GM12878 (cell line): ENCODE measurements at regions not wholly inside any gene's neighbourhood (a gene's known extent, or its start where the extent isn't known, plus 50 kb on each side); places are given as distances from the start of the nearest gene placed in this dataset.

Experiments used
- ATAC-seq: fragments of 200-7000 bp; cut with Tn5 transposase; 3 replicates; pipeline ENCODE4 v1.9.1; 2020; ENCODE audit warnings: mild to moderate bottlenecking, moderate library complexity
- BruUV-seq: library from RNA; stranded (reverse); fragments of 400-500 nt; replicated peaks from 2 replicates; lab custom pipeline; 2021; lab: Mats Ljungman, UMichigan
- CTCF ChIA-PET: fragments of 300-600 bp; sonication (Branson Sonifier 250); formaldehyde crosslinking; extraction: SDS; loops from one replicate; lab custom pipeline; 2021; ENCODE audit warnings: inconsistent platforms; lab: Yijun Ruan, JAX
- POLR2A ChIA-PET: fragments of 350-600 bp; formaldehyde crosslinking; extraction: SDS; loops from one replicate; lab custom pipeline; 2021; ENCODE audit warnings: inconsistent platforms; lab: Charles Lee
- RAD21 ChIA-PET: fragments of 300-600 bp; sonication (Branson Sonifier 250); formaldehyde crosslinking; loops from one replicate; lab custom pipeline; 2023; ENCODE audit warnings: antibody characterized with exemption; ENCODE audit not compliant: unreplicated experiment; lab: Charles Lee
- SMC1A ChIA-PET: fragments of 300-600 bp; sonication (Branson Sonifier 250); formaldehyde crosslinking; loops from one replicate; lab custom pipeline; 2023; ENCODE audit not compliant: unreplicated experiment, uncharacterized antibody; lab: Charles Lee
- DNase-seq: peaks from one replicate; pipeline ENCODE4 v3.0.0-alpha.2; 2011; ENCODE audit warnings: low read depth, low spot score
- FAIRE-seq: peaks from 3 replicates; lab custom pipeline; 2011; peaks lifted over from hg19 to GRCh38; lab: Jason Lieb, UNC
- H2AFZ ChIP-seq: 2 replicates; pipeline ENCODE4 v1.6.0; 2011; ENCODE audit warnings: low read depth, low read length, control low read depth; ENCODE audit not compliant: control insufficient read depth
- H3K27ac ChIP-seq: 2 replicates; pipeline ENCODE4 v1.5.1; 2011; ENCODE audit warnings: control low read depth; ENCODE audit not compliant: control insufficient read depth, insufficient read depth
- H3K27me3 ChIP-seq, 2 experiments: replicated peaks in 1 of 2; 2 replicates each; pipeline versions ENCODE4 v1.6.0 to v1.6.1; 2011; ENCODE audit warnings: low read length in 1 of 2; ENCODE audit not compliant: control insufficient read depth in 2 of 2, insufficient read depth in 2 of 2
- H3K36me3 ChIP-seq, 2 experiments: 2 replicates each; pipeline ENCODE4 v1.5.1; 2011; ENCODE audit warnings: low read length in 1 of 2; ENCODE audit not compliant: control insufficient read depth in 2 of 2, insufficient read depth in 2 of 2
- H3K4me1 ChIP-seq: 2 replicates; pipeline ENCODE4 v1.6.1; 2011; ENCODE audit warnings: mild to moderate bottlenecking, low read length, moderate library complexity, mixed read lengths; ENCODE audit not compliant: control insufficient read depth, insufficient read depth
- H3K4me2 ChIP-seq: 2 replicates; pipeline ENCODE4 v1.6.0; 2011; ENCODE audit warnings: control low read depth; ENCODE audit not compliant: control insufficient read depth, insufficient read depth
- H3K4me3 ChIP-seq: fragments of 200-600 bp; sonication (generic); 2 replicates; pipeline ENCODE4 v1.5.1; 2016
- H3K79me2 ChIP-seq: 2 replicates; pipeline ENCODE4 v1.6.0; 2011; ENCODE audit warnings: low read length; ENCODE audit not compliant: control insufficient read depth, insufficient read depth
- H3K9ac ChIP-seq: 2 replicates; pipeline ENCODE4 v1.8.0; 2011; ENCODE audit warnings: low read length, control low read depth, mixed read lengths; ENCODE audit not compliant: control insufficient read depth, insufficient read depth
- H3K9me3 ChIP-seq: replicated peaks from 3 replicates; pipeline ENCODE4 v1.5.1; 2011; ENCODE audit warnings: mild to moderate bottlenecking, low read length; ENCODE audit not compliant: control insufficient read depth, insufficient read depth
- H4K20me1 ChIP-seq: 2 replicates; pipeline ENCODE4 v1.6.0; 2011; ENCODE audit not compliant: control insufficient read depth, insufficient read depth
- CHD1 ChIP-seq: IDR thresholded peaks from 2 replicates; pipeline ENCODE4 v1.6.1; 2012; ENCODE audit warnings: low read depth, low read length, improper control_type of control experiment
- ELK1 ChIP-seq: IDR thresholded peaks from 2 replicates; pipeline ENCODE4 v1.6.1; 2012; ENCODE audit warnings: low read depth, low read length, improper control_type of control experiment
- ETV6 ChIP-seq, 2 experiments: fragments of 450-650 bp in 1 of 2; IDR thresholded peaks in 1 of 2; conservative IDR thresholded peaks in 1 of 2; 2 replicates each; pipeline ENCODE4 v1.6.1; 2014; ENCODE audit warnings: antibody characterized with exemption in 1 of 2, borderline replicate concordance in 1 of 2, low read depth in 1 of 2, mild to moderate bottlenecking in 1 of 2, moderate library complexity in 1 of 2
- EZH2 ChIP-seq: IDR thresholded peaks from 2 replicates; pipeline ENCODE4 v1.6.1; 2012; ENCODE audit warnings: low read depth, mild to moderate bottlenecking, control low read depth, inconsistent platforms, low read length, borderline replicate concordance; ENCODE audit not compliant: control insufficient read depth
- IKZF1 ChIP-seq: fragments of 450-650 bp; conservative IDR thresholded peaks from 2 replicates; pipeline ENCODE4 v1.6.1; 2017; ENCODE audit warnings: antibody characterized with exemption, mild to moderate bottlenecking
- KLF5 ChIP-seq: fragments of 450-650 bp; IDR thresholded peaks from 2 replicates; pipeline ENCODE4 v1.6.1; 2014; ENCODE audit warnings: mild to moderate bottlenecking; ENCODE audit not compliant: partially characterized antibody
- LARP7 ChIP-seq: fragments of 450-650 bp; IDR thresholded peaks from 2 replicates; pipeline ENCODE4 v1.6.1; 2017; ENCODE audit warnings: mild to moderate bottlenecking
- MTA2 ChIP-seq: fragments of 450-650 bp; IDR thresholded peaks from 2 replicates; pipeline ENCODE4 v1.6.1; 2016; ENCODE audit warnings: low read depth, mild to moderate bottlenecking, moderate library complexity
- RUNX3 ChIP-seq: IDR thresholded peaks from 2 replicates; pipeline ENCODE4 v1.6.1; 2012; ENCODE audit warnings: low read length, inconsistent platforms
- SIX5 ChIP-seq: IDR thresholded peaks from 2 replicates; pipeline ENCODE4 v1.6.1; 2011; ENCODE audit warnings: mild to moderate bottlenecking, low read depth, low read length, moderate library complexity; ENCODE audit not compliant: severe bottlenecking
- SREBF2 ChIP-seq: IDR thresholded peaks from 2 replicates; pipeline ENCODE4 v1.6.1; 2012; ENCODE audit warnings: mild to moderate bottlenecking, low read length
- TCF3 ChIP-seq: IDR thresholded peaks from 2 replicates; pipeline ENCODE4 v1.6.1; 2012; ENCODE audit warnings: low read depth, mild to moderate bottlenecking, low read length, borderline replicate concordance; ENCODE audit not compliant: insufficient read depth
- YBX1 ChIP-seq: fragments of 450-650 bp; IDR thresholded peaks from 2 replicates; pipeline ENCODE4 v1.6.1; 2016; ENCODE audit warnings: antibody characterized with exemption
- YY1 ChIP-seq: IDR thresholded peaks from 2 replicates; pipeline ENCODE4 v1.6.1; 2011; ENCODE audit warnings: low read depth, mild to moderate bottlenecking, low read length
- WGBS: methylation state at CpG from one replicate; pipeline ENCODE4 v1.1.6; 2016; ENCODE audit warnings: low lambda C conversion rate; ENCODE audit not compliant: insufficient replicate concordance, insufficient coverage; ENCODE audit errors: missing lambda C conversion rate; 5-methylcytosine and 5-hydroxymethylcytosine counted together
- in situ Hi-C: fragments of 300-500 bp; cut with MboI; formaldehyde crosslinking; loops from 9 replicates; pipeline ENCODE4 v1.14.3; 2018; ENCODE audit warnings: mixed read lengths
- intact Hi-C: fragments of 100-400 bp; cut with micrococcal nuclease; formaldehyde crosslinking; loops from one replicate; pipeline ENCODE4 v1.14.2; 2022; ENCODE audit not compliant: unreplicated experiment
- TF ChIP-seq, protein P1 (sequence below): fragments of 450-650 bp; IDR thresholded peaks from 2 replicates; pipeline ENCODE4 v1.6.1; 2017; ENCODE audit warnings: antibody characterized with exemption, mild to moderate bottlenecking, moderate library complexity

GRCh38 chr4:69039071-69039470, 57.2 kb upstream of the UGT2B7 start:
- TF ChIP-seq ELK1, result no peak
- no peak for TF ChIP-seq ETV6 (conservative IDR thresholded peaks at IDR 0.05 in 1 of 2, IDR thresholded peaks at IDR 0.05 in 1 of 2; ENCODE audit: borderline replicate concordance in 1 of 2, low read depth in 1 of 2)
- no peak for TF ChIP-seq SIX5
- no peak for TF ChIP-seq KLF5
- TF ChIP-seq LARP7, result no peak
- TF ChIP-seq TCF3, result no peak
- no peak for TF ChIP-seq RUNX3
- TF ChIP-seq EZH2, result no peak
- TF ChIP-seq MTA2, result no peak
- no peak for TF ChIP-seq CHD1
- TF ChIP-seq, protein P1, sequence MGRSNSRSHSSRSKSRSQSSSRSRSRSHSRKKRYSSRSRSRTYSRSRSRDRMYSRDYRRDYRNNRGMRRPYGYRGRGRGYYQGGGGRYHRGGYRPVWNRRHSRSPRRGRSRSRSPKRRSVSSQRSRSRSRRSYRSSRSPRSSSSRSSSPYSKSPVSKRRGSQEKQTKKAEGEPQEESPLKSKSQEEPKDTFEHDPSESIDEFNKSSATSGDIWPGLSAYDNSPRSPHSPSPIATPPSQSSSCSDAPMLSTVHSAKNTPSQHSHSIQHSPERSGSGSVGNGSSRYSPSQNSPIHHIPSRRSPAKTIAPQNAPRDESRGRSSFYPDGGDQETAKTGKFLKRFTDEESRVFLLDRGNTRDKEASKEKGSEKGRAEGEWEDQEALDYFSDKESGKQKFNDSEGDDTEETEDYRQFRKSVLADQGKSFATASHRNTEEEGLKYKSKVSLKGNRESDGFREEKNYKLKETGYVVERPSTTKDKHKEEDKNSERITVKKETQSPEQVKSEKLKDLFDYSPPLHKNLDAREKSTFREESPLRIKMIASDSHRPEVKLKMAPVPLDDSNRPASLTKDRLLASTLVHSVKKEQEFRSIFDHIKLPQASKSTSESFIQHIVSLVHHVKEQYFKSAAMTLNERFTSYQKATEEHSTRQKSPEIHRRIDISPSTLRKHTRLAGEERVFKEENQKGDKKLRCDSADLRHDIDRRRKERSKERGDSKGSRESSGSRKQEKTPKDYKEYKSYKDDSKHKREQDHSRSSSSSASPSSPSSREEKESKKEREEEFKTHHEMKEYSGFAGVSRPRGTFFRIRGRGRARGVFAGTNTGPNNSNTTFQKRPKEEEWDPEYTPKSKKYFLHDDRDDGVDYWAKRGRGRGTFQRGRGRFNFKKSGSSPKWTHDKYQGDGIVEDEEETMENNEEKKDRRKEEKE, result no peak
- TF ChIP-seq IKZF1, result no peak
- no peak for TF ChIP-seq SREBF2
- TF ChIP-seq YBX1, result no peak
- TF ChIP-seq YY1, result no peak
- no peaks in the 10 kb centered on the region for H3K36me3 ChIP-seq
- intact Hi-C loops, result no loop called here
- no peak for FAIRE-seq
- no peak overlapping the region for H3K4me2 ChIP-seq
- no peaks in the 10 kb centered on the region for H3K27me3 ChIP-seq
- ChIA-PET SMC1A (interaction anchor here (1.1 to 4.3 kb wide), 5 partner anchors 8 to 131 kb away, joined by 3 to 18 read pairs (median 4); no protein-coding TSS in a partner anchor), POLR2A (interaction anchor here (0.7 to 0.8 kb wide), 2 partner anchors 14 to 15 kb away, joined by 3 read pairs; no protein-coding TSS in a partner anchor), RAD21 (interaction anchor here (0.7 kb wide), 1 partner anchor 66 kb away, joined by 3 read pairs; no protein-coding TSS in a partner anchor), CTCF (interaction anchor here (1.0 to 2.4 kb wide), 4 partner anchors 10 to 134 kb away, joined by 4 to 7 read pairs (median 6); no protein-coding TSS in a partner anchor)
- in situ Hi-C loops, result loop anchor here (25.0 kb wide), 1 partner anchor 527 kb away; no protein-coding TSS in a partner anchor
- no peak for ATAC-seq
- BruUV-seq, result no TSS peak
- H3K4me1 ChIP-seq, result no peaks in the 10 kb centered on the region
- H3K4me3 ChIP-seq, result no peak overlapping the region
- no peak overlapping the region for H3K27ac ChIP-seq
- no peak overlapping the region for H2AFZ ChIP-seq
- H3K79me2 ChIP-seq, result no peaks in the 10 kb centered on the region
- H3K9ac ChIP-seq, result no peak overlapping the region
- H3K9me3 ChIP-seq, result no peaks in the 10 kb centered on the region; the same call in 2 of the 3 replicates
- no peak for DNase-seq
- no peaks in the 10 kb centered on the region for H4K20me1 ChIP-seq
- WGBS, result 74% methylated on average over 2 of the region's 2 CpGs
